Activated CD8-positive, alpha-beta T cell treated with anti-CD3 and anti-CD28 coated beads for 36 hours (primary cell): ENCODE measurements at regions not wholly inside any gene's neighbourhood (a gene's known extent, or its start where the extent isn't known, plus 50 kb on each side); places are given as distances from the start of the nearest gene placed in this dataset.

ENCODE experiments used
- ATAC-seq: fragments of 200-7000 bp; cut with Tn5 transposase; one replicate; pipeline ENCODE4 v1.10.0; 2021; ENCODE audit warnings: mild to moderate bottlenecking, moderate library complexity
- CTCF ChIA-PET: fragments of 350-600 bp; sonication (Branson Sonifier 250); formaldehyde crosslinking; loops from one replicate; lab custom pipeline; 2021; ENCODE audit warnings: antibody characterized with exemption; lab: Charles Lee
- POLR2A ChIA-PET: fragments of 350-600 bp; sonication (Branson Sonifier 250); formaldehyde crosslinking; loops from one replicate; lab custom pipeline; 2021; ENCODE audit warnings: antibody characterized with exemption; lab: Charles Lee
- DNase-seq: peaks from one replicate; pipeline ENCODE4 v3.0.0-alpha.2; 2020
- H3K27ac Mint-ChIP-seq: one replicate; pipeline ENCODE4 v1.8.0; 2021; ENCODE audit warnings: mild to moderate bottlenecking, mixed read lengths
- H3K27me3 Mint-ChIP-seq: one replicate; pipeline ENCODE4 v1.8.0; 2021; ENCODE audit warnings: mixed read lengths
- H3K36me3 Mint-ChIP-seq: one replicate; pipeline ENCODE4 v1.8.0; 2021; ENCODE audit warnings: low read depth, mixed read lengths
- H3K4me1 Mint-ChIP-seq: one replicate; pipeline ENCODE4 v1.8.0; 2021; ENCODE audit warnings: low read depth, mixed read lengths
- H3K4me3 Mint-ChIP-seq: one replicate; pipeline ENCODE4 v1.8.0; 2021; ENCODE audit warnings: mild to moderate bottlenecking, moderate library complexity, mixed read lengths
- H3K9me3 Mint-ChIP-seq: one replicate; pipeline ENCODE4 v1.8.0; 2021; ENCODE audit warnings: mixed read lengths
- CTCF ChIP-seq: fragments of 200-600 bp; IDR thresholded peaks from one replicate; pipeline ENCODE4 v1.8.0; 2022; ENCODE audit warnings: antibody characterized with exemption, mild to moderate bottlenecking
- intact Hi-C: fragments of 100-400 bp; cut with micrococcal nuclease; formaldehyde crosslinking; loops from one replicate; pipeline ENCODE4 v1.10.0; 2022

DNA sequence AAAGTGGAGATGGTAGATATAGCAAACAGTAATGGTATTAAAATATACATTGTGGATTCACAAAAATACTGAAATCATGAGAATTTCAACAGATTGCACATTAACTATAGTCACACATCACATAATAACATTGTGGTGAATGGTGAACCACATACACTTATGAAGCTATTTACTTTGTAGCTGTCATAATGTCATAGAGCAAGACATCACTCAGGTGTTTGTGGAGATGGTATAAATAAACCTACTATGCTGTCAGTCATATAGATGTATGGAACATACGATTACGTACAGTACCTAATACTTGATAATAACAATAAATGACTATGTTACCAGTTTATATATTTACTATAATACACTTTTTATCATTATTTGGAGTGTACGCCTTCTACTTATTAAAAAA, 1416.0 kb upstream of the ALCAM start:
- H3K27me3 Mint-ChIP-seq: no peaks in the 10 kb centered on the region
- ATAC-seq (no peak), DNase-seq (no peak)
- no peaks in the 10 kb centered on the region for H3K9me3 Mint-ChIP-seq
- ChIA-PET POLR2A (no interaction called here), CTCF (no interaction called here)
- no peak for TF ChIP-seq CTCF
- H3K36me3 Mint-ChIP-seq: no peaks in the 10 kb centered on the region
- H3K27ac Mint-ChIP-seq: no peak overlapping the region
- no peak overlapping the region for H3K4me3 Mint-ChIP-seq
- H3K4me1 Mint-ChIP-seq: no peaks in the 10 kb centered on the region
- intact Hi-C loops: no loop called here

DNA sequence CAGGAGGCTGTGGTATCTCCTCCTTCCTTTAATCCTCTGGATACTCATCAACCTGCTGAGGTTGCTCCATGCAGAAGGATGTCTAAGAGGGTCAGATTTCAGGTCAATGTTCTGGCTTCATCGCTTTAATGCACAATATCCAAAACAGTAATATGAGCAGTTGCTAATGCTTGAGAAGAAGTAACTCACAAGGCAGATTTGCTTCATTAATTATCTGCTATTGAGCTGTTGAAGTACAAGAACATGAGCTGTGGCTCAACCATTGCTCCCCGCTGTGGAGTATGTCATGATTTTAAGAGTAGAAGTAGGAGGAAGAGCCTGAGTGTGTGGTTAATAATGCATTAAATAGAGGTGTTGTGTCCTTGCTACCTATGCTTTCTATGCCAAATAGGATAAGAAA, 1412.9 kb upstream of the ALCAM start:
- Mint-ChIP-seq H3K27ac (no peak overlapping the region), H3K27me3 (no peaks in the 10 kb centered on the region), H3K9me3 (peaks cover 2% of the 10 kb centered on the region), H3K36me3 (no peaks in the 10 kb centered on the region), H3K4me1 (no peaks in the 10 kb centered on the region), H3K4me3 (no peak overlapping the region)
- no peak for TF ChIP-seq CTCF
- POLR2A ChIA-PET: no interaction called here
- CTCF ChIA-PET: no interaction called here
- intact Hi-C loops: no loop called here
- DNase-seq (no peak), ATAC-seq (no peak)

- intact Hi-C loops: no loop called here
- TF ChIP-seq CTCF: no peak
- CTCF ChIA-PET: no interaction called here
- Mint-ChIP-seq H3K4me1 (no peaks in the 10 kb centered on the region), H3K27me3 (no peaks in the 10 kb centered on the region), H3K27ac (no peak overlapping the region), H3K4me3 (no peak overlapping the region), H3K36me3 (no peaks in the 10 kb centered on the region), H3K9me3 (peaks cover 6% of the 10 kb centered on the region)
- DNase-seq (no peak), ATAC-seq (no peak)
- POLR2A ChIA-PET: no interaction called here
These were observed 1405.9 kb upstream of the ALCAM start for GRCh38 chr3:103960819-103961218.

DNA sequence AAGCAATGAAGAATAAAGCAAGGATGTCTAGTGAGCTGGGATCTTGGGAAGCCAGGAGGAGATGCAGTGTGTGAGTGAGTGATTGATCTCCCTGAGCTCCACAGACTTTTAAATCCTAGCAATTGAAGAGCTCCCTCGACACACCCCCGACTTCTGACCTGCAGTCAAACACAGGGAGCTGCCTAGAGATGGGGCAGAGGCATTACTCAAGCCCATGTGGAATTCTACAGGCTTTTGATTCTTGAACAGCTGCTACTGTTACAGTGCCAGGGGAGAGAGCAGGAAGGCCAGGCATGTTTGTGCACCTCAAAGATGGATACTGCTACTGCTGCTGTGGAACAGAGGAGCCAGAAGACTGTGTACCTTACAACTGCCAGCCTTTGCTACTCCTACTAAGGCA, 1403.1 kb upstream of the ALCAM start:
- no peak for ATAC-seq
- no peaks in the 10 kb centered on the region for H3K36me3 Mint-ChIP-seq
- no peaks in the 10 kb centered on the region for H3K4me1 Mint-ChIP-seq
- intact Hi-C loops: no loop called here
- H3K27ac Mint-ChIP-seq: no peak overlapping the region
- TF ChIP-seq CTCF: no peak
- POLR2A ChIA-PET: no interaction called here
- DNase-seq: no peak
- peaks cover 5% of the 10 kb centered on the region for H3K9me3 Mint-ChIP-seq
- CTCF ChIA-PET: no interaction called here
- no peak overlapping the region for H3K4me3 Mint-ChIP-seq
- H3K27me3 Mint-ChIP-seq: no peaks in the 10 kb centered on the region

DNA sequence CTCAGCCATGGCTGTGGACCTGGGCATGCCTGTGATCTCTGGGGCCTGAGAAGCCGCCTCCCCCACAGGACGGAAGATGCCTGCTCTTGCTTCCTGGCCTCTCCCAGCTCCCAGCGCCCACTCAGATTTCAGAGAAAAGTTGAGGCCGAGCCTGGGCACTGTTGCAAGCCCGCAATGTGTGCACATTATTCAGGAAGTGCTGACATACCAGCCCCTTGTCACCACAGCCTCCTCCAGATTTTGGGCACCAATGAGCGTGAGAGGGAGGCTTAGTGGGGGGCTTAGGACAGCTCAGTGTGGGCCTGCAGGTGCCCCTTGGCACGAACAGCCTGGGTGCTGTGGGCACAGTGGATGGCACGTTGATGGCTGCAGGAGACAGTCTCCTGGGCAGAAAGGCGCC, 1400.9 kb upstream of the ALCAM start:
- ChIA-PET POLR2A (no interaction called here), CTCF (no interaction called here)
- peaks cover 5% of the 10 kb centered on the region for H3K9me3 Mint-ChIP-seq
- no peaks in the 10 kb centered on the region for H3K4me1 Mint-ChIP-seq
- intact Hi-C loops: no loop called here
- H3K4me3 Mint-ChIP-seq: no peak overlapping the region
- no peaks in the 10 kb centered on the region for H3K36me3 Mint-ChIP-seq
- no peak overlapping the region for H3K27ac Mint-ChIP-seq
- no peak for DNase-seq
- no peak for TF ChIP-seq CTCF
- no peaks in the 10 kb centered on the region for H3K27me3 Mint-ChIP-seq
- no peak for ATAC-seq
